ENCODE measurements at regions not wholly inside any gene's neighbourhood (a gene's known extent, or its start where the extent isn't known, plus 50 kb on each side); places are given as distances from the start of the nearest gene placed in this dataset.

GRCh38 chr19:28596561-28597071, 616.3 kb downstream of the UQCRFS1 start:
- TF ChIP-seq POLR2A (IDR thresholded peaks at IDR 0.05) (no peak), CTCF (IDR thresholded peaks at IDR 0.05 in 8 of 11, conservative IDR thresholded peaks at IDR 0.05 in 3 of 11) (no peak), POLR2AphosphoS5 (IDR thresholded peaks at IDR 0.05) (no peak)

Data from spleen (tissue), 7 donors.